ENCODE measurements at regions not wholly inside any gene's neighbourhood (a gene's known extent, or its start where the extent isn't known, plus 50 kb on each side); places are given as distances from the start of the nearest gene placed in this dataset.

DNA sequence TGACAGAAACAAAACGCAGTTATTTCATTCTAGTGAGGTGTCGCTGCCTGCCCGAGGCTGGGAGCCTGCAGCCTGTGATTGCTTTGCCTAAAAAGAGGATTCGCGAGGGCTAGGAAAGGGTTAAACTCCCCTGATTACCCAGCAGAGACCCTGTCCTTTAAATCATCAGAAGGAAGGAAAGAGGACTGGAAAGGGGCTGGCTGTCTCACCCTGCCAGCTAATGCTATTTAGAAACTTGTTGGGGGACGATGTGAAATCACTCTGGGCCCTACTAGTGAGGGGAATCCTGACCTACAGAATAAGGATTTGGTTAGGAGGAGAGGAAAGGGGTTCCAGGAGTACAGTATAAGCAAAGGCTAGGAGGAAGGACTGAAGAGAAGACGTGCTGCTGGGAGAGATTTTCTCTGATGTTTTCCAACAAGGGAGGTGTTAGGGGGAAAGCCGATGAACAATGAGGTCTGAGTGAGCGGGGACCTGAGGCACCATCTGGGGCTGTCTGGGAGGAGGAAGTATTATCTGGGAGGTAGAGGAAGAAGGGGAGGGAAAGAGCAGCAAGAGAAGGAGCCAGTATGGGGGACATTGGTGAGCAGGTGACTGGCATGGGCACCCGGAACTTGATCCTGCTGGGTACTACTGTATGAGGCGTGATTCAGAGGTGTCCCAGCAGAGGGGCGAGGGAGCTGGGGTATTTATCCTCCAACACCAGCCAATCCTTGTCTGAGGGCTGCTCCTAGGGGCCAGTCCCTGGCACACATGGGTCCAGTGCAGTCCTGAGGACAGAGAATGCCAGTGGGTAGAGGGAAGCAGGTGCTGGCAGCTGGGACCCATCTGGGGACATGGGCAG is 55.7 kb upstream of the PTPRS start:
- no peak for TF ChIP-seq POLR2AphosphoS5 (IDR thresholded peaks at IDR 0.05; ENCODE audit: low read depth, low read length)
- TF ChIP-seq, protein P1, sequence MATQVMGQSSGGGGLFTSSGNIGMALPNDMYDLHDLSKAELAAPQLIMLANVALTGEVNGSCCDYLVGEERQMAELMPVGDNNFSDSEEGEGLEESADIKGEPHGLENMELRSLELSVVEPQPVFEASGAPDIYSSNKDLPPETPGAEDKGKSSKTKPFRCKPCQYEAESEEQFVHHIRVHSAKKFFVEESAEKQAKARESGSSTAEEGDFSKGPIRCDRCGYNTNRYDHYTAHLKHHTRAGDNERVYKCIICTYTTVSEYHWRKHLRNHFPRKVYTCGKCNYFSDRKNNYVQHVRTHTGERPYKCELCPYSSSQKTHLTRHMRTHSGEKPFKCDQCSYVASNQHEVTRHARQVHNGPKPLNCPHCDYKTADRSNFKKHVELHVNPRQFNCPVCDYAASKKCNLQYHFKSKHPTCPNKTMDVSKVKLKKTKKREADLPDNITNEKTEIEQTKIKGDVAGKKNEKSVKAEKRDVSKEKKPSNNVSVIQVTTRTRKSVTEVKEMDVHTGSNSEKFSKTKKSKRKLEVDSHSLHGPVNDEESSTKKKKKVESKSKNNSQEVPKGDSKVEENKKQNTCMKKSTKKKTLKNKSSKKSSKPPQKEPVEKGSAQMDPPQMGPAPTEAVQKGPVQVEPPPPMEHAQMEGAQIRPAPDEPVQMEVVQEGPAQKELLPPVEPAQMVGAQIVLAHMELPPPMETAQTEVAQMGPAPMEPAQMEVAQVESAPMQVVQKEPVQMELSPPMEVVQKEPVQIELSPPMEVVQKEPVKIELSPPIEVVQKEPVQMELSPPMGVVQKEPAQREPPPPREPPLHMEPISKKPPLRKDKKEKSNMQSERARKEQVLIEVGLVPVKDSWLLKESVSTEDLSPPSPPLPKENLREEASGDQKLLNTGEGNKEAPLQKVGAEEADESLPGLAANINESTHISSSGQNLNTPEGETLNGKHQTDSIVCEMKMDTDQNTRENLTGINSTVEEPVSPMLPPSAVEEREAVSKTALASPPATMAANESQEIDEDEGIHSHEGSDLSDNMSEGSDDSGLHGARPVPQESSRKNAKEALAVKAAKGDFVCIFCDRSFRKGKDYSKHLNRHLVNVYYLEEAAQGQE (IDR thresholded peaks at IDR 0.05; ENCODE audit: insufficient read depth in 1 of 2, low read depth in 2 of 2, low read length in 2 of 2) = no peak
- TF ChIP-seq TAF1 (IDR thresholded peaks at IDR 0.05; ENCODE audit: borderline replicate concordance, insufficient read depth, low read length) = no peak
- no peak for TF ChIP-seq SIN3A (IDR thresholded peaks at IDR 0.05; ENCODE audit: borderline replicate concordance, insufficient read depth, low read length)
- no peak for TF ChIP-seq FOXP2 (optimal IDR thresholded peaks at IDR 0.05; ENCODE audit: borderline replicate concordance, extremely low read depth, extremely low read length, insufficient read depth)

Measured in PFSK-1 (cell line).